ENCODE measurements at regions not wholly inside any gene's neighbourhood (a gene's known extent, or its start where the extent isn't known, plus 50 kb on each side); places are given as distances from the start of the nearest gene placed in this dataset.

DNA sequence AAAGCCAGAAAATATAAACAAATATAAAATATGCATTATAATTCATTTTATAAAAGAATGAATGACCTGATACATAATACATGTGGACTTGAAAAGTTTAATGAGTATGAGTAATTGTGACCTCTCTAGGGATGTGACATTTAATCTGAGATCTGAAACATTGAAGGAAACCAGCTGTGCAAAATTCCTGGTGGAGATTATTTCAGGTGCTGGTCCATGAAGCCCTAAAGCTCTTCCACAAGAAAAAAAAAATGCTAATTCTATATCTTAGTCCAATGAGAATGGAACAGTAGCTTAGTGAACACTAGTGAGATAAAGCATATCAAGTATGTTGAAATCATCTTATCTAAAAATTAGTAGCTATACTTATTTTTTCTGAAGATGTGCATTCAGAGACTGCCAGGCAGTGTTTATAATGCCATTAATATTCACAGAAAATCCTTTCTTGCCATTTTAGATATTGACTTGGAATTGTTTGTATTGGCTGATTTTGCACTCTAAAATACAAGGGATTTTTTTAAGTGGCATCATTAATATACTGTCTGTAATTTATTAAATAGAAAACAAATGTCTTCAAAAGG is 1485.9 kb downstream of the PLA2G4A start:
- DNase-seq (ENCODE audit: low spot score) = no peak

DNA sequence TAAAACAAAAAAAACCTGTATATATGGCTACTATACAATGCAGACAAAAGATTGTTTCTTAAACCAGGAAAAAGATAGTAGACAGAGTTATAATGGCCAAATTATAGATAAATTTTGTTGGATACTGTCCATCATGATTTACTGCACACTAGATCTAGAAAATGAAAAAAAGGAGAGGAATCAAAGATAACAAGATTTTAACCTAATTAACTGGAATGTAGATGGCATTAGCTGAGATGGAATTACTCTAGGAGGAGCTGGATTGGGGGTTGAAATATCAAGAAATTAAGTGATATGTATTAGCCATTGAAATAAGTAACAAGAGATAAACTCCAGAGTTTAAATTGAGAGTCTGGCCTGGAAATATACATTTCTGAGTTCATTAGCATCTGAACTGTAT is 1489.1 kb downstream of the PLA2G4A start:
- no peak for DNase-seq (ENCODE audit: low spot score)

DNA sequence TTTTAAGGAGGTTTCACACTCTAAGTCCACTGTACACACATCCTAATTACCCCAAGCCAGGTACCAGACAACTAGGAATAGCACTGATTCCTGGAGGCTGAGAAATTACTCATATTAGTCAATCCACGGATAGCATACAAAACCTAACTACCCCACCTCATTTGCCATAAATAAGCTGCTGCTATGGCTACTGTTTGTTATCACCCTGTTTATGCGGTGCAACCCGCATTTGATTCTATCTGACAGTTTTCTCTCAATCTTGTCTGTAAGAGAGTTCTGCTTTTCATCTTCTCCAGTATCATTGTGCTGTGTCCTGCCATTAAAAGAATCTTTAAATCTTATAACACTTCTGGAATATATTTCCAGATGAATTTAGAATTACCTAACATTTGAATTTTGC is 1496.5 kb downstream of the PLA2G4A start:
- no peak for DNase-seq (ENCODE audit: low spot score)

DNA sequence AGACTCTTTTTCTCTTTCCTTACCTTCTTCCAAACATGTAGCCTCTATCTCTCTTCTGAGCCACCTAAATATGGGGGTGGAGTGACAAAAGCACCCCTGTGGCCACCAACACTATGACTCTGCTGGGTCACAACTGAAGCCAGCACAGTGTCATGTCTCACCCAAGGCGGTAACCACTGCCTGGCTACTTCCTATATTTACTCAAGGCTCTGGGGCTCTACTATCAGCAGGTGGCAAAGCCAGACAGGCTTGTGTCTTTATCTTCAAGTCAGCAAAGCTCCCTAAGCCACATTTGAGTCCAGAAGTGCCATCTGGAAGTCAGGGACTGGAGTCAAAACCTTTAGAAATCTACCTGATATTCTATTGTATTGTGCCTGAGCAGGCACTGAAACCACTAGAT is 1515.2 kb downstream of the PLA2G4A start:
- no peak for DNase-seq (ENCODE audit: low spot score)

DNA sequence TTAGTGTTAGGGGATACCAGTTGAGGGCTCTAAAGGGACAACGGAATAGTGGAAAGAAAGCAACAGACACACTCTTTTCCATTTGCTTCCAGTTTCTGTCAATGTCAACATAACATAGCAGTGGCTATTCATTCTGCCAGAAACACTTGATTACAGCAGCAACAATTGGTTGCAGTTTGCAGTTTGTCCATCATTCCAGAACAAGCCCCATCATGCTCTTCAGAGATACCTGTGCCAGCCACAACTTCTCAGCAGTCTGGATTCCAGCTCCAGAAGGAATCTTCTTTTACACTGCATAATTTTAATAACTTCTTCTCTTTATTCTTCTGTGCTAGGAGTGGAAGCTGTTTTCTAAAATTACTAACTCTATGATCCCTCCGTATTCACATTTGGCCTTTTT is 1521.4 kb downstream of the PLA2G4A start:
- no peak for DNase-seq (ENCODE audit: low spot score)

DNA sequence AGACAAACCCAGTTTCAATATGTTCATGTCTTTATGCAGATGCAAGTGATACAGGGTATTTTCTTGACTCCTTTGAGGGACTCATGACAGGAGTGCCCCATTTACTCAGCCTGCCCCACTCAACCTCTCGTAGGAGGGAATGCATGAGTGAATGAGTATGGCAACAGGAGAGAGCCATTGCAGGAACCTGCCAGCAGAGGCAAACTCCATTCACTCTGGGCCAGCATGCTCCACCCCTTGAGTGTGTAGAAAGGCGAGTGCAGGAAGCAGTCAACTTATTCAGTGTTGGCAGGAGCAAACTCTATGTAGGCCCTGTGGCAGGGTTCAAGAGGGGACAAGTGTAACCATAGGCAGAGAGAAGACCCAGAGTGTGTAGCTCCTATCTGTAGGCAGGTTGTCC is 1526.3 kb downstream of the PLA2G4A start:
- no peak for DNase-seq (ENCODE audit: low spot score)

DNA sequence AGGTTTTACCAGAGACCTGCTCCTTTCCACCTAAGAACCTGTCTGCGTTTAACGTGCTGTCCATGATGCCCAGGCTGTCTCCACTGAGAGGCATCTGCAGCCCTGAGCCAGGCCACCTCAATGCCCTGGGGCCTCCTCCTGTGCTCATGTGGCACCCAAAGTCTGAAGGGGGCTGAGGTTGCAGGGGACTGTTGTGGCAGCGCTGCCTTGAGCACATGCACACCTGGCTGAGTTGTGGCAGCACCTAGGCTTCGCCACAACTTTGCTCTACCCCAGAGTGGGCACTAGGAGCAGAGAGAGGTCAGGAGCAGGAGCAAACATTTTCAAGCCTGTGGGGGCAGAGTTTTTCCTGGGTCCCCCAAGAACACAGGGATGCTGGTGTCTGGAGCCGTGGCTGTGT is 1527.1 kb downstream of the PLA2G4A start:
- DNase-seq (ENCODE audit: low spot score) = no peak

DNA sequence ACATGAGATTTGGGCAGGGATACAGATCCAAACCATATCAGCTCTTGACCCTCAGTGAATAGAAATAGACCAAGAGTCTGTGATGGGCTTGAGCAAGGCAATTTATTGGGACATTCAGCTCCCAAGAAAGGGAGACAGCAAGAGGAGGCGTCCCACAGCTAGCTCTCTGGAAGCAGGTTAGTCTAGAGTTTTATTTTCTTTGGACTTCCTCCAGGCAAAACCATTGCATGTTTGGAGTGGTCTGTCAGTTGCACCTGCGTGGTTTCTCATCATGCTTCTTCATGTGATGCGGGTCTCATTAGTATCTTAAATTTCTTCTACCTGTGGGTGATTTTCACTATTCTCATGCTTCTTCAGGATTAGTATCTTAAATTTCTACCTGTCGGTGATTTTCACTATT is 1530.6 kb downstream of the PLA2G4A start:
- DNase-seq (ENCODE audit: low spot score) = no peak

DNA sequence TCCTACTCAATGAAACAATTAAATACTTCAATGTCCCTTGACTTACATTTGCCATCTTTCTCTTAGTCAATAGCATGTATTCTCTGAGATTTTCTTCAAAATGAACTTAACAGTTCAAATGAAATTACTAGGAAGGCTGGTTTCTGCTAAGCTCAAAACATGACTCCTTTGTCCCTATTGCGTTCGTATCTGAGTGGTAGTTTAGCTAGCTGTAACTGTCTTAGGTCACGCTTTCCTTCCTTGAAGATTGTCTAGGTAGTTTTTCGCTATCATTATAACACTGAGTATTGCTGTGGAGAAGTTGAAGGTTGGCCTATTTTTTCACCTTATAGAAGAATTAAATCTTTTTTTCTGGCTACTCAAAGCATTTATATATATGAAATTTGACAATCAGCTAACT is 1535.2 kb downstream of the PLA2G4A start:
- no peak for DNase-seq (ENCODE audit: low spot score)

DNA sequence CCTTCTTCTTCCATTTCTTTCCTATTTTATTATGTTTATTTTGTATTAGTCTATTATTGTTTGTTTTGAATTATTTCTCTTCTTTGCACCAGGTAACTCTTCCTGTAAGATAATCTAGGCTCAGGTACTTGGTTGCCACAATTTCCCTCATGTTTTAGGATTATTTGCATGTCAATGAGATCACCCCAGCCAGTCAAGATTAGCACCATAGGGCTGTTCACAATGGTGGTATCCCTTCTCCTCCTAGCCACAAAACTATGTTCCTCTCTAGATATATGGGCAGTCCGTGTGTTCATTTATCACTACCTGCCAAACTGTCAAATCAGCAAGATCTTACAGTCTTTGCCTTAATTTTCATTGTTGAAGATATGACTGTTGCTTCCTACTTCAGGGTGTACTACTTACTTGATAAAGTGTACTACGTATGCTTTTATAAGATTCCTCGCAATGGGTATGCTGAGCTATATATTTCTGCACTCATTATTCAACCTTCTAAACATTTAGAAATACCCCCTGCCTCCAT is 1536.2 kb downstream of the PLA2G4A start:
- no peak for DNase-seq (ENCODE audit: low spot score)

DNA sequence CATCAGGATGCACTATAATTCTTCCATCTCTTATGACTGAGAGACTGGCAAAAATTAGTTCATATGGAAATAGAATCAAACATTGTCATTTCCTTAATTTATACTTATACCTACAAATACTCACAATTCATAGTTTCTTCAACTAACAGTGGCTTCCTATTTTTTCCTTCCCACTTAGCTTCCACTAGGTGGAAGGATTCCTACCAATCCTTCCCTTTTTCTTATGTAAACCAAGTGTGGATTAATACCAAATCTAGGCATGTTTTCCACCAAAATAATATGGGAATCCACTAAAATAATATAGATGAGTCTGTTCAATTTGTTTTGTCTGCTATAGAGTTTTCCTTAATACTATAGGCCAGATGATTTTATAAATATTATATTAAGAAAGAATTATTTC is 1537.1 kb downstream of the PLA2G4A start:
- DNase-seq (ENCODE audit: low spot score) = no peak

DNA sequence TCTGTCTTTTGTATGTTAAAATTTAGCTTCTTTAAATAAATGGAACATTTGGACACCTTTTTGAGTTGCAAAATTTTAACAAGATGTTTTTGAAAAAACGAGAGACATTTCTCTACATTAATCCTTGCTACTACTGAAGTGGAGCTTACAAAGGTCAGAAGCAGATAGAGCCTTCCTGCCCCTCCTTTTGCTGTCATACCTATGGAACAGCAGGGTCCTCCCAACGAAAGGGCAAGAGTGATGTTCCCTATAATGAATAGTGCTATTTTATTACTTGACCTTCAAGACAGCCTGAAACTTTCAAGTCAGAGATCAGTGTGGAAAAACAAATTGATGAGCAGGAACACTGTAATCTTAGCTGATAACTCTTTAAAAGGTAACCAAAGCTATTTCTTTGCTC is 1538.9 kb downstream of the PLA2G4A start:
- no peak for DNase-seq (ENCODE audit: low spot score)

DNA sequence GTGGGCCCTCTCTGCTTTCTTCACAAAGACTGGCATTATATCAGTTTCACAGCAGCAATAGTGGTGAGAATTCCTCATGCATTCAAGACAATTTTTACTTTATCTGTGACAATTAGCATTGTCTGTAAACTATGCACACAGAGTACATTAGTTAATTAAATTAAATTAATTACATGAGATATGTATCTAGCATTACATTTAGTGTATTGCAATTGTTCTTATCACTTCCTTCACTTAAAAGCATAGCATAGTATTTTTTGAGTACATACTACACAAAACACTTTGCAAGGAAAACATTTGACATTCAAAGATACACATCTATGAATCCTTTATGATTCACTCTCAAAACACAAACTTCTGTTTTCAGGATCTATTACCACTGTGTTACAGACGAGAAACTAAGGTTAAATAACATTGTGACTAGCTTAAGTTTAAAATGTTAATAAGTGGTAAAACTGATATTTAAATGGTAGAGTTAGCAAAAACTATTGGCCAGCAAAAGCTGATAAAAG is 1542.6 kb downstream of the PLA2G4A start:
- no peak for DNase-seq (ENCODE audit: low spot score)

DNA sequence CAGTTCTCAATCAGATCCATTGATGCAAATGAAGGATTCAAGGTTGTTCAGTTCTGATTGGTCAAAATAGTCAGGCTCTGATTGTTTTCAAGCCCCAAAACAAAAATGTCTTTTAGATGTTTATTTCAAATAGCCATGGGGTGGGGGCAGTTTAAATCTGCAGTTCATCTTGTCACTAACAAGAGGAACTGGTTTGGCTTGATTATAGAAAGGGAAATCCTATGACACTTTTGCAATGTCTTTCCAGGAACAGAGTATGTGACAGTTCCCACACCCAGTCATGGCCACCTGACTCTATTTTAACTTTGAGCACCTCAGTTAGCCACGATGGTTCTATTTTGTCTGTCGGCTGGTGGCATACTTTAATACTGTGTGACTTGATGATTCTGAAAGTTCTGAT is 1544.1 kb downstream of the PLA2G4A start:
- DNase-seq (ENCODE audit: low spot score) = no peak

DNA sequence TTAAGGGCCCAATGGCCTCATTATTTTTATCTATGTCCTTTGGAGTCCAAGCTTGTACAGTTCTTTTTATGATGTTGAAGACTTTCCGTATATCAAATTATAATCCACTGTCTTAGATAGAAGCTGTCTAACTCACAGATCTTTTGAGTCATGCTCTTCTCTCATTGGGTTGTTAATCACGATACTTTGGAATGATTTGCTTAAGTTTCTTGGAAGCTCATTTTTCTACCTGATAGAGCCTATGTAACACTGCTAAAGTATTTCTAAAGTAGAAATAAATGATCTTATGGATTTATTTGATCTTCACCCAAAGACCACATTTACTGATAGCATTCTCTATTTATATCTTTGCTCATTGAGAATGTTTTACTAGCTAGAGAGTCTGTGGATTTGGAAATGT is 1554.1 kb downstream of the PLA2G4A start:
- no peak for DNase-seq (ENCODE audit: low spot score)

DNA sequence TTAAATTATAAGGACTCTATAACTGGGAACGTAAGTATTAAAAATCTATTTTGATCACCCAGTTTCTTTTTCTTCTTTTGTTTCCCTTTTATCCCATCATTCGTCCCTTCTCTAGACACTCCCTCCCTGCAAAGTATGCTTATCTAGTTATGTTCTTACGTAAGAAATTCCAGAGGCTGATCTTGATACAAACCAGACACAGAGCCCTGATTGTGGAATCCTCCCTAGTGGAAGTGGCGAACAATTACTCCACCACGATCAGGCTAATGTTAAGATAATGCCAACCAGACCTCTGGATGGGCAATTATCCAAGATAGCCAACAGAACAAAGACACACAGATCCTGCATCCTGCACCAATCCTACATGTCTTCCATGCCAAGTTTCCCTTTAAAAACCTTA is 1557.4 kb downstream of the PLA2G4A start:
- DNase-seq (ENCODE audit: low spot score) = no peak

DNA sequence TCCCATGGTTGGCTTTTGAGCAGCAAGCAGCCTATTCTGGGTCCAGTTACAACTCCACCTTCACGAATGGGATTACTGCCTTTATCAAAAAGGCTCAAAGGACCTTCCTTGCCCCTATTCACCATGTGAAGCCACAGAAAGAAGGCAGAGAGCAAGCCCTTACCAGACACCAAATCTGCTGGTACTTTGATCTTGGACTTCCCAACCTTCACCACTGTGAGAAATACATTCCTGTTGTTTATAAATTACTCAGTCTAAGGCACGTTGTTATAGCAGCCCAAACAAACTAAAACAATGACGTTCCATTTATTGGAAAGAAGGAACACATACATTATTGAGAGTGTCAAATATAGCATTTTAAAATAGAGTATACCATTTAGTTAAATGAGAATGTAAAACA is 1557.9 kb downstream of the PLA2G4A start:
- DNase-seq (ENCODE audit: low spot score) = no peak

DNA sequence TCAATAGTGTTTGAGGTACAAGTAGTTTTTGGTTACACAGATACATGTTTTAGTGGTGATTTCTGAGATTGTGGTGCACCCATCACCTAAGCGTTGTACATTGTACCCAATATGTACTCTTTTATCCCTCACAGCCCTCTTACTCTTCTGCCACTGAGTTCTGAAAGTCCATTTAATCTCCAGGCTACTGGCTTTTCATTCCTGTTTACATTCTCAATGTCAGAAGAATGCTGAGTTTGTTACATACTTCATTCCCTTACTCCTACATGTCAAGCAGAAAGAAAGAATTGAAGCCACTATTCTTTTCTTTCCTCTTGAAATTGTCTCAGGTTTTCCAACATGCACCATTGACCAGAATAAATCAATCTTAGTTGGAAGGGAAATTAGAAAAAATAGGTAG is 1565.9 kb downstream of the PLA2G4A start:
- no peak for DNase-seq (ENCODE audit: low spot score)

DNA sequence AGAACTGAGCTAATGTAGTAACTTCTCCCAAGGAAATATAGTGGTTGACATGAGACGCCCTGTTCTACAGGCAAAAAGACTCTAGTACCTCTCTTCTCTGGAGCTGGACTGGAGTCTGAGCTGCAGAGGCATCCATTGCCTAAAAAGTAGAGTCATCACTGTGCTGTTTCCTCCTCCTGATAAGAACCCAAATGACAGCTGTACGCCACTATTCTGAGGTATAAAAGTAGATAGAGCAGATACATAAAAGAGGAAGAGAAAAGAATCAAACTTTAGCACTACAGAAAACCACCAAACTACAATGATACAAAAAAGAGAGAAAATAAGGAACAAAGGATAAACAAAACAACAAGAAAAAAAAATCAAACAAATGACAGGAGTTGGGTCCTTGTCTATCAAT is 1568.8 kb downstream of the PLA2G4A start:
- DNase-seq (ENCODE audit: low spot score) = no peak

DNA sequence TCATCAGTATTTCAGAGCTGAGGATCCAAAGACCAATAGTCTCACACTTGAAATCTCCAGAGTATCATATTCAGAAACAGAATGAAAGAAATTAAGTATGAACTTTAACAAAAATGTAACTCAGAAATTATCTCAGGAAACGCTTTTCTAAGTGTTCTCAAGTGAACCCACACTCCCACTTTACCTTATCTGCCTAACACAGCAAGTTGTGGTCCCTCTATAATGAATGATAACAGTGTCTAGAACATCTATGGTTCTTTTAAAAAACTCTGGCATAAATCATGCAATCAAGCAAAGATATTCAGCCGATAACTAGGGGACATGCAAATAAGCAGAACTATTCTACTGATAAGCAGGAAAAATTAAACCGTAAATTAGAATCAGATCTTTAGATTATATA is 1574.2 kb downstream of the PLA2G4A start:
- no peak for DNase-seq (ENCODE audit: low spot score)

DNA sequence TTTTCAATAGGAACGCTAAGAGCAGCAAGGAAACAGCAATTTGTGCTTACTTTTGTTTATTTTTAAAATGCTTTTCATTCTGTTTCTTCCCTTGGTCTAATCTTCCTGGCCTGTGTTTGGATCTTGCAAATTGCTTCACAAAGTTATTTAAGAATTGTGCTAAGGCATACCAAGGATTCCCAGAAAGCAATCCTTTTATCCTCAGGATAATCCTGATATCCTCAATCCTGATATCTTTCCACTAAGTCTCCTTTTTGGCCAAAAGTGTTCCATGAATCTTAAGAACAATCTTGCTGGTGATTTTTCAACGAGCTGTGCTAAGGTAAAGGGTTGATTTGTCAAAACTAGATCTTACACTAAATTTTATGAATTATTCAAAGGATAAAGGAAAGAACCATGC is 1577.9 kb downstream of the PLA2G4A start:
- no peak for DNase-seq (ENCODE audit: low spot score)

DNA sequence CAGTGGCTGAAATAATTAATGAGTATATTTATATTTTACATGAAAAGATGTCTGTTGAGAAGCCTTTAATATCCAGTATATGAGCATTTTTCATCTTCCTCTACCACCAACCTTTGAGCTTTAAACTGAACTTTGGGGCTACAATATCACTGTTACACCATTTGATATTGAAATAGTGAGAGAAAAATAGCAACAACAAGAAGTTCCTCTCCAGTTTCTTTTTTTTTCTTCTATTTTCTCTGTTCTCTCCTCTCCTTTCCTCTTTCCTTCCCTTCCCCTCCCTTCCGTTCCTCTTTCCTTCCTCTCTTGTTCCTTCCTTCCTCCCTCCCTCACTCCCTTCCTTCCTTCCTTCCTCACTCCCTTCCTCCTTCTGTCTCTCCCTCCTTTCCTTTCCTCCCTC is 1591.4 kb downstream of the PLA2G4A start:
- no peak for DNase-seq (ENCODE audit: low spot score)

DNA sequence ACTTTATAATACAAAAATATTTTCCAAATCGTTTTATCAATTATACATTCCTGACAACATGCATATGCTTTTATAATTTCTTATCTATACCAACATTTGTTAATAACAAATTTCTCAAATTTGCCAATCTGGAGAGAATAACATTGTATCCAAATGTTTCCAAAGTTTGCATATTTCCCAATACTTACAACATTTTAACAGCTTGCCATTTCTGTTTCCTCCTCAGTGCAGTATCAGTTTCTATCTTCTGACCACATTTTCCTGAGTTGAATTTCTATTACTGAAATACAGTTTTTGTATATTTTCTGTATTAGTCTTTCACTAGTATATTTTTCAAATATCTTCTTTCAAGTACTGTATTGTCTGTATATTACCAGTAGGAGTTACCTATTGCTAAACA is 1594.3 kb downstream of the PLA2G4A start:
- no peak for DNase-seq (ENCODE audit: low spot score)

DNA sequence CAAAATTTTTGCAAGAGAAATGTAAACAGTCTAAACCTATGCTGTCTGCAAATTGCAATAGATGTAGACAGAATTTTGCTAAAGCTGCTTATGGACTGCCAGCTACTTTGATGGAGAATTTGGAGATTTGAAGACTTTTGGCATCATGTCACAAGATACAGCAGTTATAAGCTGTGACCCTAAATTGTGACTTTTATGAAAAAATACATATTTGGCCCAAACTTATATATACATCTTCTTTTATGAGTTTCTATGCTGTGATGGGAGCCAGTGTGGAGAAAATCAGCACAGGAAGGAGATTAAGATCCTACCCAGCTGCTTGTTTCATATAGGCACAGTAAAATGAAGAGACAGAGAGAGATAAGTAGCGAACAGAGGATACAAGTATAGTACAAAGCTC is 1595.4 kb downstream of the PLA2G4A start:
- no peak for DNase-seq (ENCODE audit: low spot score)

DNA sequence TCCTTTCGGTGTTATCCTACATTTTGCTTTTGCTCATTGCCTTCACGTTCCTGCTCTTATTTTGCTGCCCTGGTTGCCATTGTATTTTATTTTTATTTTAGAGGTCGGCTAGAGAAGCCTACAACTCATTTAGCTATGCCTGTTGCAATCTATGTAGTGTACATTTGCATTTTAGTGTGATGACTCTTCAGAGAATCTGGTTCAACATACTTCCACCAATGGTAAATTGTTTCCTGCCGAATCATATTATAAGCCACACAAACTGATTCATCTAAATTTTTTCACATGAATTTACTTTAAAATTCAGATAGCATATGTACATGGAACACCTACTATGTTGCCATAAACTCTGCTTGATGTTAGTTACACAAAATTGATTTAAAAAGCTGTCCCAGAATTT is 1596.9 kb downstream of the PLA2G4A start:
- DNase-seq (ENCODE audit: low spot score) = no peak

Data from LoVo (cell line).